Astrocyte (in vitro differentiated cells and primary cell): ENCODE measurements at regions not wholly inside any gene's neighbourhood (a gene's known extent, or its start where the extent isn't known, plus 50 kb on each side); places are given as distances from the start of the nearest gene placed in this dataset.

ENCODE experiments used
- DNase-seq: peaks from one replicate; pipeline ENCODE4 v3.0.0-alpha.2; 2010; ENCODE audit warnings: low read depth
- FAIRE-seq: peaks from 2 replicates; lab custom pipeline; 2011; peaks lifted over from hg19 to GRCh38; lab: Jason Lieb, UNC
- H2AFZ ChIP-seq: 2 replicates; pipeline ENCODE4 v1.6.0; 2012; ENCODE audit warnings: low read depth, low read length, inconsistent platforms
- H3K27ac ChIP-seq: 2 replicates; pipeline ENCODE4 v1.5.1; 2011; ENCODE audit warnings: low read depth, low read length, inconsistent platforms
- H3K27me3 ChIP-seq: 2 replicates; pipeline ENCODE4 v1.6.0; 2011; ENCODE audit warnings: low read length, inconsistent platforms; ENCODE audit not compliant: insufficient read depth
- H3K36me3 ChIP-seq: 2 replicates; pipeline ENCODE4 v1.5.1; 2011; ENCODE audit warnings: low read length, inconsistent platforms; ENCODE audit not compliant: insufficient read depth
- H3K4me1 ChIP-seq: 2 replicates; pipeline ENCODE4 v1.5.1; 2011; ENCODE audit warnings: low read length, inconsistent platforms; ENCODE audit not compliant: insufficient read depth
- H3K4me2 ChIP-seq: 2 replicates; pipeline ENCODE4 v1.6.0; 2012; ENCODE audit warnings: low read length, inconsistent platforms
- H3K4me3 ChIP-seq: 2 replicates; pipeline ENCODE4 v1.5.1; 2011; ENCODE audit warnings: low read depth, mild to moderate bottlenecking, low read length, inconsistent platforms; ENCODE audit not compliant: insufficient read depth
- H3K79me2 ChIP-seq: 2 replicates; pipeline ENCODE4 v1.6.0; 2012; ENCODE audit warnings: mild to moderate bottlenecking, low read length, inconsistent platforms; ENCODE audit not compliant: insufficient read depth
- H3K9ac ChIP-seq: 2 replicates; pipeline ENCODE4 v1.6.0; 2012; ENCODE audit warnings: mild to moderate bottlenecking, low read length, inconsistent platforms
- H3K9me3 ChIP-seq: 2 replicates; pipeline ENCODE4 v1.5.1; 2012; ENCODE audit warnings: low read depth, mild to moderate bottlenecking, low read length, inconsistent platforms; ENCODE audit not compliant: insufficient read depth
- H4K20me1 ChIP-seq: 2 replicates; pipeline ENCODE4 v1.6.0; 2012; ENCODE audit warnings: low read length, inconsistent platforms; ENCODE audit not compliant: insufficient read depth
- H3K27ac Mint-ChIP-seq: one replicate; pipeline ENCODE4 v1.8.0; 2021; ENCODE audit warnings: mild to moderate bottlenecking, mixed read lengths; ENCODE audit not compliant: unreplicated experiment
- H3K27me3 Mint-ChIP-seq: one replicate; pipeline ENCODE4 v1.8.0; 2021; ENCODE audit warnings: low read depth, mixed read lengths; ENCODE audit not compliant: unreplicated experiment
- H3K36me3 Mint-ChIP-seq: one replicate; pipeline ENCODE4 v1.8.0; 2021; ENCODE audit warnings: low read depth, mixed read lengths; ENCODE audit not compliant: unreplicated experiment
- H3K4me1 Mint-ChIP-seq: one replicate; pipeline ENCODE4 v1.8.0; 2021; ENCODE audit warnings: low read depth, mixed read lengths; ENCODE audit not compliant: unreplicated experiment
- H3K4me3 Mint-ChIP-seq: one replicate; pipeline ENCODE4 v1.8.0; 2021; ENCODE audit warnings: mild to moderate bottlenecking, moderate library complexity, mixed read lengths; ENCODE audit not compliant: unreplicated experiment
- H3K9me3 Mint-ChIP-seq: one replicate; pipeline ENCODE4 v1.8.0; 2021; ENCODE audit warnings: mild to moderate bottlenecking, mixed read lengths; ENCODE audit not compliant: unreplicated experiment
- EZH2 ChIP-seq: IDR thresholded peaks from 2 replicates; pipeline ENCODE4 v1.6.1; 2012; ENCODE audit warnings: mild to moderate bottlenecking, low read length, inconsistent platforms; ENCODE audit not compliant: insufficient read depth
- TF ChIP-seq, protein P1 (sequence below): IDR thresholded peaks from 2 replicates; pipeline ENCODE4 v1.5.1; 2011; ENCODE audit warnings: low read depth, mild to moderate bottlenecking, inconsistent platforms, low read length, moderate library complexity; ENCODE audit not compliant: insufficient read depth

DNA sequence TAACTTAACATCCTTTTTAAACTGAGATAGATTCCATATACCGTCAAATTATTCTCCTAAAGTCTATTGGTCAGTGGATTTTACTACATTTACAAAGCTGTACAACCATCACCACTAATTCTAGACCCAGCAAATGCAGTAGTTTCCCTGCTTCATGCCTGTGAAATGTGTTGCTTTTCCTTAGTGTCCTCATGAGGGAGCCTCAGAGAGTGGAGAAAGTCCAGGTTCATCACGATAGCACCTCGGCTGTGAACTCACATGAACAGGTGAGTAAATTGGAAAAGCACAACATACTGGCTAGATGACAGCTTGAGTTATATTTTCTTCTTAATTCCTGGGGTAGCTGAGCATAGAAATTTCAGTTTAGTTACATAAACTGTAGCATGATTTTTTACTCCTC is 653.7 kb downstream of the MTRR start:
- Histone ChIP-seq H3K27ac (no peak overlapping the region), H4K20me1 (no peaks in the 10 kb centered on the region), H3K4me3 (no peak overlapping the region), H3K9ac (no peak overlapping the region), H3K4me1 (no peaks in the 10 kb centered on the region), H3K27me3 (no peaks in the 10 kb centered on the region), H3K79me2 (no peaks in the 10 kb centered on the region), H2AFZ (no peak overlapping the region), H3K36me3 (no peaks in the 10 kb centered on the region), H3K9me3 (no peaks in the 10 kb centered on the region), H3K4me2 (no peak overlapping the region)
- no peak for TF ChIP-seq EZH2
- TF ChIP-seq, protein P1, sequence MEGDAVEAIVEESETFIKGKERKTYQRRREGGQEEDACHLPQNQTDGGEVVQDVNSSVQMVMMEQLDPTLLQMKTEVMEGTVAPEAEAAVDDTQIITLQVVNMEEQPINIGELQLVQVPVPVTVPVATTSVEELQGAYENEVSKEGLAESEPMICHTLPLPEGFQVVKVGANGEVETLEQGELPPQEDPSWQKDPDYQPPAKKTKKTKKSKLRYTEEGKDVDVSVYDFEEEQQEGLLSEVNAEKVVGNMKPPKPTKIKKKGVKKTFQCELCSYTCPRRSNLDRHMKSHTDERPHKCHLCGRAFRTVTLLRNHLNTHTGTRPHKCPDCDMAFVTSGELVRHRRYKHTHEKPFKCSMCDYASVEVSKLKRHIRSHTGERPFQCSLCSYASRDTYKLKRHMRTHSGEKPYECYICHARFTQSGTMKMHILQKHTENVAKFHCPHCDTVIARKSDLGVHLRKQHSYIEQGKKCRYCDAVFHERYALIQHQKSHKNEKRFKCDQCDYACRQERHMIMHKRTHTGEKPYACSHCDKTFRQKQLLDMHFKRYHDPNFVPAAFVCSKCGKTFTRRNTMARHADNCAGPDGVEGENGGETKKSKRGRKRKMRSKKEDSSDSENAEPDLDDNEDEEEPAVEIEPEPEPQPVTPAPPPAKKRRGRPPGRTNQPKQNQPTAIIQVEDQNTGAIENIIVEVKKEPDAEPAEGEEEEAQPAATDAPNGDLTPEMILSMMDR: no peak
- Mint-ChIP-seq H3K36me3 (no peaks in the 10 kb centered on the region), H3K27ac (no peak overlapping the region), H3K4me1 (peaks cover 18% of the 10 kb centered on the region), H3K9me3 (no peaks in the 10 kb centered on the region), H3K27me3 (no peaks in the 10 kb centered on the region), H3K4me3 (no peak overlapping the region)
- DNase-seq: no peak
- no peak for FAIRE-seq

DNA sequence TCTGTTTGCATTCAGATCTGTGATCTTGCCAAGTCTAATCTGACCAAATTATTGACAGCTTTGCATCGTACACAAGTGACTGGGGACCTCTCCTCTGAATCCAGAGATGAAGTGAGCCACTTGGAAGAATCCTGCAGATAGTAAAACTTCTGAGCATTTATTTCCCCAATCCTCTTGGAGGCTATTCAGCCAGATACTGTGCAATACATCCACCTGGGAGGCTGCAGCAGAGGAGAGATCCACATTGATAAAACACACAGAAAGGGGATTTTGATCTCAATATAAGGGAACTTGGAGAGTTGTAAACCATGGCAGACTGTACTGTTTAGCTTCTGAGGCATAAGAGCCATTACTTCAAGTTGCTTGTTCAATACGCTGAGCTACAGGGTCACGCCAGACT is 654.6 kb downstream of the MTRR start:
- Histone ChIP-seq H4K20me1 (no peaks in the 10 kb centered on the region), H3K79me2 (no peaks in the 10 kb centered on the region), H3K9me3 (no peaks in the 10 kb centered on the region), H3K4me1 (no peaks in the 10 kb centered on the region), H3K27ac (no peak overlapping the region), H3K4me3 (no peak overlapping the region), H3K4me2 (no peak overlapping the region), H2AFZ (no peak overlapping the region), H3K9ac (no peak overlapping the region), H3K27me3 (no peaks in the 10 kb centered on the region), H3K36me3 (no peaks in the 10 kb centered on the region)
- no peak overlapping the region for H3K4me3 Mint-ChIP-seq
- no peaks in the 10 kb centered on the region for H3K9me3 Mint-ChIP-seq
- DNase-seq: no peak
- FAIRE-seq: no peak
- peaks cover 18% of the 10 kb centered on the region for H3K4me1 Mint-ChIP-seq
- no peak overlapping the region for H3K27ac Mint-ChIP-seq
- TF ChIP-seq, protein P1: no peak
- TF ChIP-seq EZH2: no peak
- no peaks in the 10 kb centered on the region for H3K36me3 Mint-ChIP-seq
- H3K27me3 Mint-ChIP-seq: no peaks in the 10 kb centered on the region

DNA sequence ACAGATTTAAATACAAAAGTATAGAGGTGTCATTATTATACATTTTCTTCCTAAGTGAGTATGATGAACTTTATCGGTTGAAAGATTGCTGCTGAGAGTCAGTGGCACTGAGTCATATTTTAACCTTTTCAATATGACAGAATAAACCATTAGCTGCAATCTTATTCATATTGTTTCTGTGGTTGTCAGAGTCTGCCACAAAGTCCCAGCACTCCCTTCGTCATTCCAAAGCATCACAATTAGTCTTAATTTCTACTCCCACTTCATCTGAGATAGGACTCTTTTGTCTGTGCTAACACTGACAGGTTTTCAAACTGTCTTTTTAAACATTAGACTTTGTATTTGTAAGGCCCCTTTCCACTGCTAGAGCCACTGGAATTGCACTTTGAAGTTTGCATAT is 656.9 kb downstream of the MTRR start:
- no peak overlapping the region for H3K4me3 ChIP-seq
- H4K20me1 ChIP-seq: no peaks in the 10 kb centered on the region
- TF ChIP-seq, protein P1: no peak
- TF ChIP-seq EZH2: no peak
- no peak overlapping the region for H3K27ac Mint-ChIP-seq
- H3K4me2 ChIP-seq: no peak overlapping the region
- no peaks in the 10 kb centered on the region for H3K27me3 ChIP-seq
- no peaks in the 10 kb centered on the region for H3K36me3 Mint-ChIP-seq
- no peak overlapping the region for H3K27ac ChIP-seq
- H3K79me2 ChIP-seq: no peaks in the 10 kb centered on the region
- FAIRE-seq (no peak), DNase-seq (no peak)
- no peaks in the 10 kb centered on the region for H3K9me3 ChIP-seq
- no peak overlapping the region for H3K9ac ChIP-seq
- no peaks in the 10 kb centered on the region for H3K9me3 Mint-ChIP-seq
- H2AFZ ChIP-seq: no peak overlapping the region
- no peaks in the 10 kb centered on the region for H3K36me3 ChIP-seq
- no peaks in the 10 kb centered on the region for H3K4me1 ChIP-seq
- H3K4me1 Mint-ChIP-seq: peaks cover 13% of the 10 kb centered on the region
- H3K27me3 Mint-ChIP-seq: no peaks in the 10 kb centered on the region
- no peak overlapping the region for H3K4me3 Mint-ChIP-seq
